Keratinocyte (primary cell): ENCODE measurements at regions not wholly inside any gene's neighbourhood (a gene's known extent, or its start where the extent isn't known, plus 50 kb on each side); places are given as distances from the start of the nearest gene placed in this dataset.

Experiments used
- CTCF ChIP-seq, 3 experiments: IDR thresholded peaks in 1 of 3; conservative IDR thresholded peaks in 1 of 3; optimal IDR thresholded peaks in 1 of 3; 2 replicates in 2 of 3; 3 replicates in 1 of 3; pipeline versions ENCODE3 to v1.5.1; 2011; ENCODE audit warnings: low read length in 3 of 3, mild to moderate bottlenecking in 3 of 3, moderate library complexity in 2 of 3, control low read depth in 1 of 3, inconsistent platforms in 1 of 3; ENCODE audit not compliant: insufficient read depth in 2 of 3; ENCODE audit errors: extremely low read depth in 1 of 3
- EZH2 ChIP-seq: IDR thresholded peaks from one replicate; pipeline ENCODE4 v1.6.1; 2012; ENCODE audit warnings: inconsistent platforms, mild to moderate bottlenecking, low read length, moderate library complexity

- TF ChIP-seq CTCF (optimal IDR thresholded peaks at IDR 0.05 in 1 of 3, IDR thresholded peaks at IDR 0.05 in 1 of 3, conservative IDR thresholded peaks at IDR 0.05 in 1 of 3; ENCODE audit: extremely low read depth in 1 of 3, insufficient read depth in 2 of 3, low read length in 3 of 3) = no peak
- no peak for TF ChIP-seq EZH2
Observed at GRCh38 chr2:173649527-173650219, 295.0 kb downstream of the CDCA7 start.
